Endothelial cell of umbilical vein (primary cell): ENCODE measurements at regions not wholly inside any gene's neighbourhood (a gene's known extent, or its start where the extent isn't known, plus 50 kb on each side); places are given as distances from the start of the nearest gene placed in this dataset.

Experiments
- BruUV-seq: library from RNA; stranded (reverse); fragments of 400-500 nt; replicated peaks from 2 replicates; lab custom pipeline; 2021; lab: Mats Ljungman, UMichigan
- CTCF ChIA-PET: fragments of 300-600, 350-600 bp; sonication (Branson Sonifier 250); formaldehyde crosslinking; loops from one replicate; lab custom pipeline; 2021; ENCODE audit warnings: antibody characterized with exemption, inconsistent platforms; lab: Charles Lee
- POLR2A ChIA-PET: fragments of 300-600, 350-600 bp; sonication (Branson Sonifier 250); formaldehyde crosslinking; loops from one replicate; lab custom pipeline; 2021; ENCODE audit warnings: antibody characterized with exemption, inconsistent platforms; lab: Charles Lee
- DNase-seq: peaks from one replicate; pipeline ENCODE4 v3.0.0-alpha.2; 2011; ENCODE audit warnings: low read depth, low spot score
- FAIRE-seq: peaks from 2 replicates; lab custom pipeline; 2011; peaks lifted over from hg19 to GRCh38; lab: Jason Lieb, UNC
- H2AFZ ChIP-seq: 2 replicates; pipeline ENCODE4 v1.6.0; 2012; ENCODE audit warnings: low read depth, low read length, control low read depth, inconsistent platforms
- H3K27ac ChIP-seq: 2 replicates; pipeline ENCODE4 v1.5.1; 2011; ENCODE audit warnings: low read depth, mild to moderate bottlenecking, control low read depth, low read length, moderate library complexity; ENCODE audit not compliant: insufficient read depth
- H3K27me3 ChIP-seq, 2 experiments: 2 replicates each; pipeline versions ENCODE4 v1.6.0 to v1.6.1; 2011; ENCODE audit warnings: low read length in 2 of 2, mixed read lengths in 1 of 2; ENCODE audit not compliant: control insufficient read depth in 2 of 2, insufficient read depth in 2 of 2
- H3K36me3 ChIP-seq, 2 experiments: 2 replicates in 1 of 2; 3 replicates in 1 of 2; pipeline ENCODE4 v1.5.1; 2011; ENCODE audit warnings: low read length in 2 of 2, mild to moderate bottlenecking in 1 of 2, moderate library complexity in 1 of 2; ENCODE audit not compliant: control insufficient read depth in 2 of 2, insufficient read depth in 2 of 2; ENCODE audit errors: extremely low read depth in 1 of 2
- H3K4me1 ChIP-seq: 3 replicates; pipeline ENCODE4 v1.5.1; 2011; ENCODE audit warnings: mild to moderate bottlenecking, low read length; ENCODE audit not compliant: control insufficient read depth, insufficient read depth; ENCODE audit errors: extremely low read depth
- H3K4me2 ChIP-seq: 2 replicates; pipeline ENCODE4 v1.6.1; 2011; ENCODE audit warnings: low read length, control low read depth, mixed read lengths; ENCODE audit not compliant: insufficient read depth
- H3K4me3 ChIP-seq, 3 experiments: fragments of 200-600 bp in 1 of 3; sonication (generic), shearing (Covaris generic) in 1 of 3; replicated peaks in 1 of 3; 2 replicates each; pipeline ENCODE4 v1.5.1; 2011 to 2016; ENCODE audit warnings: control low read depth in 3 of 3, low read length in 3 of 3, mild to moderate bottlenecking in 2 of 3, inconsistent platforms in 1 of 3, low read depth in 1 of 3, moderate library complexity in 1 of 3; ENCODE audit not compliant: insufficient read depth in 1 of 3
- H3K79me2 ChIP-seq: 2 replicates; pipeline ENCODE4 v1.6.0; 2012; ENCODE audit warnings: low read length, inconsistent platforms; ENCODE audit not compliant: control insufficient read depth, insufficient read depth
- H3K9ac ChIP-seq: replicated peaks from 2 replicates; pipeline ENCODE3; 2011; ENCODE audit warnings: low read length, control low read depth; ENCODE audit not compliant: insufficient read depth; ENCODE audit errors: extremely low read depth
- H3K9me1 ChIP-seq: replicated peaks from 3 replicates; pipeline ENCODE4 v1.6.0; 2011; ENCODE audit warnings: mild to moderate bottlenecking, low read length; ENCODE audit not compliant: control insufficient read depth, insufficient read depth; ENCODE audit errors: extremely low read depth
- H3K9me3 ChIP-seq: replicated peaks from 2 replicates; pipeline ENCODE4 v1.5.1; 2012; ENCODE audit warnings: low read length, inconsistent platforms; ENCODE audit not compliant: control insufficient read depth, insufficient read depth
- H4K20me1 ChIP-seq: replicated peaks from 2 replicates; pipeline ENCODE3; 2011; ENCODE audit warnings: mild to moderate bottlenecking, low read length; ENCODE audit not compliant: control insufficient read depth, insufficient read depth; ENCODE audit errors: extremely low read depth
- EZH2 ChIP-seq: IDR thresholded peaks from 2 replicates; pipeline ENCODE4 v1.6.1; 2012; ENCODE audit warnings: borderline replicate concordance, low read depth, mild to moderate bottlenecking, moderate library complexity, low read length, inconsistent platforms; ENCODE audit not compliant: severe bottlenecking
- FOS ChIP-seq: IDR thresholded peaks from 2 replicates; pipeline ENCODE4 v1.6.1; 2011; ENCODE audit warnings: mild to moderate bottlenecking, low read length, moderate library complexity, borderline replicate concordance; ENCODE audit not compliant: insufficient read depth
- GATA2 ChIP-seq: IDR thresholded peaks from 2 replicates; pipeline ENCODE4 v1.7.0; 2011; ENCODE audit warnings: low read depth, mild to moderate bottlenecking, moderate library complexity, mixed read lengths, low read length; ENCODE audit not compliant: insufficient read length, insufficient read depth
- JUN ChIP-seq: IDR thresholded peaks from 2 replicates; pipeline ENCODE4 v1.6.1; 2011; ENCODE audit warnings: borderline replicate concordance, low read depth; ENCODE audit not compliant: insufficient read length, insufficient read depth
- MYC ChIP-seq: IDR thresholded peaks from one replicate; pipeline ENCODE4 v1.6.1; 2011; ENCODE audit warnings: mild to moderate bottlenecking, low read depth, low read length
- POLR2A ChIP-seq: IDR thresholded peaks from 2 replicates; pipeline ENCODE4 v1.6.1; 2012; ENCODE audit warnings: low read depth, mild to moderate bottlenecking, control low read depth, low read length
- POLR2AphosphoS5 ChIP-seq: IDR thresholded peaks from 2 replicates; pipeline ENCODE4 v1.6.1; 2012; ENCODE audit warnings: low read depth, mild to moderate bottlenecking, control low read depth, low read length, moderate library complexity; ENCODE audit not compliant: insufficient read depth
- dilution Hi-C: fragments of 300-500 bp; cut with MboI; formaldehyde crosslinking; loops from one replicate; pipeline ENCODE4 v1.15.0; 2019; ENCODE audit warnings: low sequenced_read_pairs; ENCODE audit not compliant: extremely low pct_ligation_motif_present
- intact Hi-C: fragments of 100-400 bp; cut with micrococcal nuclease; formaldehyde crosslinking; loops from one replicate; pipeline ENCODE4 v1.10.0; 2022
- TF ChIP-seq, protein P1 (sequence below), 2 donors: IDR thresholded peaks; 1 replicate in 1 of 2; 2 replicates in 1 of 2; pipeline ENCODE4 v1.5.1; 2011; ENCODE audit warnings: low read length in 2 of 2, mild to moderate bottlenecking in 2 of 2, moderate library complexity in 2 of 2, control low read depth in 1 of 2, inconsistent platforms in 1 of 2, low read depth in 1 of 2; ENCODE audit not compliant: insufficient read depth in 1 of 2; ENCODE audit errors: extremely low read depth in 1 of 2
- TF ChIP-seq, protein P2 (sequence below): IDR thresholded peaks from 2 replicates; pipeline ENCODE4 v1.6.1; 2011; ENCODE audit not compliant: insufficient read depth, insufficient read length

DNA sequence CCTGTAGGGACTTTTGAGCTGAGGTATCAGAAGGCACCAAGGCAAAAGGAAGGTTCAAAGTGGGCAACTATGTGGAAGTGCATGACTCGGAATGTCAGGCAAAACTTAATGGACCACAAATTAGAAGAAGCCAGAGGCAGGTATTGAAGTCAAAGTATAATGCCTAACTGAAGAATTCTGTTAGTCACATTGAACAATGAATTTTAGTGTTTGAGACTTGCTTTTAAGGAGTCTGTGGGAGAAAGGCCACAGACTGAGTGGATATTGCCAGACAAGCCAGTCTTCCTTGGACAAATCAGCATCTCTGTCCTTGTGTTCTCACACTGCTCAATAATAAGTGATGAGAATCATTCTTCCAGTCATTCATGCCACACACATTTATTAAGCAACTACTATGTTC, 498.9 kb downstream of the STK39 start:
- dilution Hi-C loops: no loop called here

More for the DNA sequence above, 498.9 kb downstream of the STK39 start:
- no peak for TF ChIP-seq POLR2A
- TF ChIP-seq MYC: no peak
- no peak for TF ChIP-seq JUN
- TF ChIP-seq FOS: no peak
- no peak for TF ChIP-seq EZH2
- TF ChIP-seq, protein P1, sequence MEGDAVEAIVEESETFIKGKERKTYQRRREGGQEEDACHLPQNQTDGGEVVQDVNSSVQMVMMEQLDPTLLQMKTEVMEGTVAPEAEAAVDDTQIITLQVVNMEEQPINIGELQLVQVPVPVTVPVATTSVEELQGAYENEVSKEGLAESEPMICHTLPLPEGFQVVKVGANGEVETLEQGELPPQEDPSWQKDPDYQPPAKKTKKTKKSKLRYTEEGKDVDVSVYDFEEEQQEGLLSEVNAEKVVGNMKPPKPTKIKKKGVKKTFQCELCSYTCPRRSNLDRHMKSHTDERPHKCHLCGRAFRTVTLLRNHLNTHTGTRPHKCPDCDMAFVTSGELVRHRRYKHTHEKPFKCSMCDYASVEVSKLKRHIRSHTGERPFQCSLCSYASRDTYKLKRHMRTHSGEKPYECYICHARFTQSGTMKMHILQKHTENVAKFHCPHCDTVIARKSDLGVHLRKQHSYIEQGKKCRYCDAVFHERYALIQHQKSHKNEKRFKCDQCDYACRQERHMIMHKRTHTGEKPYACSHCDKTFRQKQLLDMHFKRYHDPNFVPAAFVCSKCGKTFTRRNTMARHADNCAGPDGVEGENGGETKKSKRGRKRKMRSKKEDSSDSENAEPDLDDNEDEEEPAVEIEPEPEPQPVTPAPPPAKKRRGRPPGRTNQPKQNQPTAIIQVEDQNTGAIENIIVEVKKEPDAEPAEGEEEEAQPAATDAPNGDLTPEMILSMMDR (IDR thresholded peaks at IDR 0.05; ENCODE audit: extremely low read depth in 1 of 2, insufficient read depth in 1 of 2, low read depth in 1 of 2, low read length in 2 of 2): no peak
- TF ChIP-seq GATA2: no peak
- TF ChIP-seq, protein P2, sequence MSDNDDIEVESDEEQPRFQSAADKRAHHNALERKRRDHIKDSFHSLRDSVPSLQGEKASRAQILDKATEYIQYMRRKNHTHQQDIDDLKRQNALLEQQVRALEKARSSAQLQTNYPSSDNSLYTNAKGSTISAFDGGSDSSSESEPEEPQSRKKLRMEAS: no peak
- no peak for TF ChIP-seq POLR2AphosphoS5
- CTCF ChIA-PET: no interaction called here
- no peaks in the 10 kb centered on the region for H3K4me1 ChIP-seq
- H3K79me2 ChIP-seq: no peaks in the 10 kb centered on the region
- H3K27ac ChIP-seq: no peak overlapping the region
- FAIRE-seq (no peak), DNase-seq (no peak)
- H3K9me1 ChIP-seq: no peaks in the 10 kb centered on the region
- H4K20me1 ChIP-seq: no peaks in the 10 kb centered on the region
- no peaks in the 10 kb centered on the region for H3K27me3 ChIP-seq
- no peak overlapping the region for H3K4me2 ChIP-seq
- intact Hi-C loops: no loop called here
- H3K9ac ChIP-seq: no peak overlapping the region
- BruUV-seq: no TSS peak
- POLR2A ChIA-PET: no interaction called here
- no peaks in the 10 kb centered on the region for H3K36me3 ChIP-seq
- H2AFZ ChIP-seq: no peak overlapping the region
- no peaks in the 10 kb centered on the region for H3K9me3 ChIP-seq
- no peak overlapping the region for H3K4me3 ChIP-seq
